ENCODE measurements at regions not wholly inside any gene's neighbourhood (a gene's known extent, or its start where the extent isn't known, plus 50 kb on each side); places are given as distances from the start of the nearest gene placed in this dataset.
A peak's percentile ranks its signal among the peaks of the same experiment; 100 is the strongest.

- no peaks in the 10 kb centered on the region for H3K36me3 Mint-ChIP-seq (ENCODE audit: low read depth)
- no peaks in the 10 kb centered on the region for H3K9me3 Mint-ChIP-seq
- no peak for DNase-seq
- H3K4me1 Mint-ChIP-seq (ENCODE audit: low read depth): peaks cover 18% of the 10 kb centered on the region
- TF ChIP-seq CTCF (IDR thresholded peaks at IDR 0.05): no peak
- no peak overlapping the region for H3K4me3 Mint-ChIP-seq
- no peak overlapping the region for H3K27ac Mint-ChIP-seq
- peaks cover 14% of the 10 kb centered on the region for H3K27me3 Mint-ChIP-seq (ENCODE audit: insufficient read depth)
These were observed 132.7 kb downstream of the SPTSSA start for GRCh38 chr14:34329301-34329700.

- Mint-ChIP-seq H3K27ac (no peak overlapping the region), H3K27me3 (ENCODE audit: insufficient read depth) (peaks cover 18% of the 10 kb centered on the region), H3K36me3 (ENCODE audit: low read depth) (no peaks in the 10 kb centered on the region), H3K9me3 (no peaks in the 10 kb centered on the region), H3K4me3 (no peak overlapping the region), H3K4me1 (ENCODE audit: low read depth) (peaks cover 18% of the 10 kb centered on the region)
- no peak for DNase-seq
- no peak for TF ChIP-seq CTCF (IDR thresholded peaks at IDR 0.05)
These were observed 133.9 kb downstream of the SPTSSA start for GRCh38 chr14:34328178-34328577.

GRCh38 chr14:34325493-34325892 is 136.5 kb downstream of the SPTSSA start:
- Mint-ChIP-seq H3K27me3 (ENCODE audit: insufficient read depth) (peaks cover 18% of the 10 kb centered on the region), H3K4me1 (ENCODE audit: low read depth) (no peaks in the 10 kb centered on the region), H3K27ac (no peak overlapping the region), H3K36me3 (ENCODE audit: low read depth) (no peaks in the 10 kb centered on the region), H3K9me3 (no peaks in the 10 kb centered on the region), H3K4me3 (no peak overlapping the region)
- no peak for TF ChIP-seq CTCF (IDR thresholded peaks at IDR 0.05)
- no peak for DNase-seq

- H3K4me3 Mint-ChIP-seq: no peak overlapping the region
- peak; percentile 89 for TF ChIP-seq CTCF (IDR thresholded peaks at IDR 0.05)
- peaks cover 20% of the 10 kb centered on the region for H3K27me3 Mint-ChIP-seq (ENCODE audit: insufficient read depth)
- no peak overlapping the region for H3K27ac Mint-ChIP-seq
- no peak for DNase-seq
- H3K36me3 Mint-ChIP-seq (ENCODE audit: low read depth): no peaks in the 10 kb centered on the region
- H3K9me3 Mint-ChIP-seq: no peaks in the 10 kb centered on the region
- no peaks in the 10 kb centered on the region for H3K4me1 Mint-ChIP-seq (ENCODE audit: low read depth)
These were observed 137.7 kb downstream of the SPTSSA start for GRCh38 chr14:34324363-34324795.

GRCh38 chr14:34322940-34323418 is 139.1 kb downstream of the SPTSSA start:
- H3K27ac Mint-ChIP-seq: no peak overlapping the region
- no peak overlapping the region for H3K4me3 Mint-ChIP-seq
- no peaks in the 10 kb centered on the region for H3K36me3 Mint-ChIP-seq (ENCODE audit: low read depth)
- DNase-seq: peak; percentile 38
- H3K4me1 Mint-ChIP-seq (ENCODE audit: low read depth): no peaks in the 10 kb centered on the region
- no peaks in the 10 kb centered on the region for H3K9me3 Mint-ChIP-seq
- peaks cover 20% of the 10 kb centered on the region for H3K27me3 Mint-ChIP-seq (ENCODE audit: insufficient read depth)
- peak; percentile 95 for TF ChIP-seq CTCF (IDR thresholded peaks at IDR 0.05)

DNA sequence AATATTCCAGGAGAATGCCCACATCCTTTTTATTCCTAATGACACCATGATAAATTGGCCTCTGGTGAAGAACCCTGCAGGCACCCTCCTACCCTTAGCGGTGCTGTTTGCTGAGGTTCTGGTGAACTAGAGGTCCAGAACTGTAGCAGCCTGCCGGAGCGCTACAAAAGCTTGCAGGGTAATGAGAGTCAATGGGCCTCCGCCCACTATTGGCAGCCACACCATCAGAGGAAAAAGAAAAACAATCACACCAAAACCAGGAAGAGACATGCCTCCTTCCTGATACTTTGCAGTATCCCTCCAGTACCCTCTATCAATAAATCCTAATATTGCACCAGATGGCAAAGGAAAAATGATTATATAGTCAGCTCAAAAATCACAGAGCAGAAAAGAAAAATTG is 142.9 kb downstream of the SPTSSA start:
- no peak overlapping the region for H3K27ac Mint-ChIP-seq
- no peak for TF ChIP-seq CTCF (IDR thresholded peaks at IDR 0.05)
- no peaks in the 10 kb centered on the region for H3K36me3 Mint-ChIP-seq (ENCODE audit: low read depth)
- no peak overlapping the region for H3K4me3 Mint-ChIP-seq
- no peaks in the 10 kb centered on the region for H3K9me3 Mint-ChIP-seq
- H3K27me3 Mint-ChIP-seq (ENCODE audit: insufficient read depth): peaks cover 16% of the 10 kb centered on the region
- H3K4me1 Mint-ChIP-seq (ENCODE audit: low read depth): no peaks in the 10 kb centered on the region
- no peak for DNase-seq
